NB4 (cell line): ENCODE measurements at regions not wholly inside any gene's neighbourhood (a gene's known extent, or its start where the extent isn't known, plus 50 kb on each side); places are given as distances from the start of the nearest gene placed in this dataset.

ENCODE experiments used
- DNase-seq: peaks from one replicate; pipeline ENCODE4 v3.0.0; 2010; ENCODE audit warnings: low read depth
- H3K4me3 ChIP-seq: one replicate; pipeline ENCODE4 v1.5.1; 2011; ENCODE audit warnings: mild to moderate bottlenecking, low read depth, low read length, moderate library complexity
- CTCF ChIP-seq: IDR thresholded peaks from one replicate; pipeline ENCODE4 v1.5.1; 2012; ENCODE audit warnings: low read depth, low read length
- MAX ChIP-seq: IDR thresholded peaks from 2 replicates; pipeline ENCODE4 v1.6.1; 2011; ENCODE audit warnings: low read depth, low read length
- MYC ChIP-seq: IDR thresholded peaks from 2 replicates; pipeline ENCODE4 v1.6.1; 2011; ENCODE audit warnings: low read depth, low read length
- POLR2A ChIP-seq: IDR thresholded peaks from 2 replicates; pipeline ENCODE4 v1.6.1; 2011; ENCODE audit warnings: mild to moderate bottlenecking; ENCODE audit not compliant: insufficient read length; ENCODE audit errors: extremely low read depth

GRCh38 chr10:69739634-69740033 is 62.1 kb upstream of the COL13A1 start:
- no peak overlapping the region for H3K4me3 ChIP-seq
- no peak for DNase-seq
- TF ChIP-seq CTCF (no peak), MAX (0 out of 2 replicates have a peak, but pooled peaks have one; percentile 4)

GRCh38 chr10:69740126-69740525 is 61.6 kb upstream of the COL13A1 start:
- DNase-seq, result no peak
- no peak overlapping the region for H3K4me3 ChIP-seq
- TF ChIP-seq CTCF (no peak), MYC (no peak), MAX (no peak), POLR2A (no peak)

GRCh38 chr10:69741252-69741651 is 60.5 kb upstream of the COL13A1 start:
- H3K4me3 ChIP-seq, result no peak overlapping the region
- no peak for TF ChIP-seq MYC
- TF ChIP-seq MAX, result no peak
- no peak for TF ChIP-seq POLR2A
- DNase-seq, result no peak

- no peak for DNase-seq
- TF ChIP-seq MAX, result no peak
- TF ChIP-seq CTCF, result no peak
- no peak for TF ChIP-seq MYC
- no peak for TF ChIP-seq POLR2A
- no peak overlapping the region for H3K4me3 ChIP-seq
Observed at GRCh38 chr10:69741671-69742355, 59.9 kb upstream of the COL13A1 start.

- H3K4me3 ChIP-seq, result no peak overlapping the region
- no peak for DNase-seq
- TF ChIP-seq POLR2A (no peak), MYC (no peak), CTCF (no peak), MAX (no peak)
Observed at GRCh38 chr10:69742356-69742695, 59.4 kb upstream of the COL13A1 start.

GRCh38 chr10:69742928-69743602 is 58.6 kb upstream of the COL13A1 start:
- peak; percentile 71 for TF ChIP-seq CTCF
- no peak for TF ChIP-seq MAX
- no peak for TF ChIP-seq MYC
- DNase-seq, result peak; percentile 53
- H3K4me3 ChIP-seq, result no peak overlapping the region
